ENCODE measurements at regions not wholly inside any gene's neighbourhood (a gene's known extent, or its start where the extent isn't known, plus 50 kb on each side); places are given as distances from the start of the nearest gene placed in this dataset.

DNA sequence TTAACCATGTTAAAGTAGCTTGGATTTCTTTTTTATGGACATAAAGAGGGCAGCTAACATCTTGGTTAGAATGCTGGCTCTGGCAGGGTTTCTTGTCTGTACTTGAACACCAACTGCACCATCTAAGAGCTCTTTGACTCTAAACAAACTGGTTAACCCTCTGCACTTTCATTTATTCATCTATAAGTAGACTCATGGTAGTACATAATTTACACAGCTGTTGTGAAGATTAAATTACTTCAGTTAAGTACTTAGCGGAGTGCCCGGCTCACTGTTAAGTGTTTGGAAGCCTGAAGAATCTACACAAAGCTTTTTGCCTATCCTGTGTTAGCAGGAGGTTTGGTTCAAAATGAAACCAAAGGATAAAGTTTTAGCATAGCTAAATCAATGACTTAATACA lies 846.2 kb upstream of the API5 start:
- TF ChIP-seq CTCF (IDR thresholded peaks at IDR 0.05) (no peak), POLR2A (IDR thresholded peaks at IDR 0.05) (no peak)

Data from uterus (tissue), 2 donors.